Lower lobe of right lung (tissue), 2 donors: ENCODE measurements at regions not wholly inside any gene's neighbourhood (a gene's known extent, or its start where the extent isn't known, plus 50 kb on each side); places are given as distances from the start of the nearest gene placed in this dataset.
A peak's percentile ranks its signal among the peaks of the same experiment; 100 is the strongest.

ENCODE experiments used
- ATAC-seq, 2 donors: fragments of 200-7000 bp; cut with Tn5 transposase; one replicate each; pipeline ENCODE4 v1.9.1; 2020 to 2022; ENCODE audit warnings: mild to moderate bottlenecking in 2 of 2, moderate library complexity in 2 of 2
- DNase-seq: peaks from one replicate; pipeline ENCODE4 v3.0.0-alpha.2; 2020
- H3K27ac ChIP-seq: fragments of 200-600 bp; one replicate; pipeline ENCODE4 v1.8.0; 2022
- H3K27me3 ChIP-seq: fragments of 200-600 bp; one replicate; pipeline ENCODE4 v1.8.0; 2022; ENCODE audit warnings: low read depth
- H3K36me3 ChIP-seq: fragments of 200-600 bp; one replicate; pipeline ENCODE4 v1.8.0; 2022; ENCODE audit warnings: mild to moderate bottlenecking
- H3K4me1 ChIP-seq: fragments of 200-600 bp; one replicate; pipeline ENCODE4 v1.8.0; 2022
- H3K4me3 ChIP-seq: fragments of 200-600 bp; one replicate; pipeline ENCODE4 v1.8.0; 2022; ENCODE audit warnings: mild to moderate bottlenecking
- H3K9me3 ChIP-seq: fragments of 200-600 bp; one replicate; pipeline ENCODE4 v1.8.0; 2022
- intact Hi-C: fragments of 100-400 bp; cut with DNase I; formaldehyde crosslinking; loops from one replicate; pipeline ENCODE4 v1.11.0; 2022
- TF ChIP-seq, protein P1 (sequence below): fragments of 200-600 bp; IDR thresholded peaks from one replicate; pipeline ENCODE4 v1.8.0; 2022; ENCODE audit warnings: antibody characterized with exemption, mild to moderate bottlenecking
- donor health status: DM: no; HTN: yes; CAD: no; lungs with severe emphysema.

DNA sequence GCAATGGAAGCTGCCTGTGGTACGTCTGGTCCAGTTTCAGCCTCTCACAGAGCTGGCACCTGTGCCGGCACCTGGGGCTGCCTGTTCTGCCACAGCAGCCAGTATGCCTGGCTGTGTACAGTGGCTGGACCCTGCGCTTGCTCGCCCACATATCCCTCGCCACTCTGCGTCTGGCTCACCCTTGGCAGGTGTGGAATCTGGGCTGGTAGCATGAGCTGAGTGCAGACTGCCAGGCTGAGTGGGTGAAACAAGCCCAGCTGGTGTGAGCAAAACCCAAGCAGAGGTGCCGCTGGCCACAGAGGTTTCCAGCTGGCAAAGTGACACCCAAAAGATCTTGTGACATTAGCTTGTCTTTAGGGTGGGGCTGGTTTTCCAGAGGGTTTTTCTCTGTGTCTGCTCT lies 80.7 kb downstream of the ING1 start:
- ATAC-seq (no peak), DNase-seq (no peak)
- H3K4me3 ChIP-seq, result no peak overlapping the region
- peaks cover 32% of the 10 kb centered on the region for H3K9me3 ChIP-seq
- TF ChIP-seq, protein P1, sequence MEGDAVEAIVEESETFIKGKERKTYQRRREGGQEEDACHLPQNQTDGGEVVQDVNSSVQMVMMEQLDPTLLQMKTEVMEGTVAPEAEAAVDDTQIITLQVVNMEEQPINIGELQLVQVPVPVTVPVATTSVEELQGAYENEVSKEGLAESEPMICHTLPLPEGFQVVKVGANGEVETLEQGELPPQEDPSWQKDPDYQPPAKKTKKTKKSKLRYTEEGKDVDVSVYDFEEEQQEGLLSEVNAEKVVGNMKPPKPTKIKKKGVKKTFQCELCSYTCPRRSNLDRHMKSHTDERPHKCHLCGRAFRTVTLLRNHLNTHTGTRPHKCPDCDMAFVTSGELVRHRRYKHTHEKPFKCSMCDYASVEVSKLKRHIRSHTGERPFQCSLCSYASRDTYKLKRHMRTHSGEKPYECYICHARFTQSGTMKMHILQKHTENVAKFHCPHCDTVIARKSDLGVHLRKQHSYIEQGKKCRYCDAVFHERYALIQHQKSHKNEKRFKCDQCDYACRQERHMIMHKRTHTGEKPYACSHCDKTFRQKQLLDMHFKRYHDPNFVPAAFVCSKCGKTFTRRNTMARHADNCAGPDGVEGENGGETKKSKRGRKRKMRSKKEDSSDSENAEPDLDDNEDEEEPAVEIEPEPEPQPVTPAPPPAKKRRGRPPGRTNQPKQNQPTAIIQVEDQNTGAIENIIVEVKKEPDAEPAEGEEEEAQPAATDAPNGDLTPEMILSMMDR, result no peak
- intact Hi-C loops, result no loop called here
- H3K4me1 ChIP-seq, result no peaks in the 10 kb centered on the region
- no peaks in the 10 kb centered on the region for H3K36me3 ChIP-seq
- peaks cover 7% of the 10 kb centered on the region for H3K27me3 ChIP-seq
- H3K27ac ChIP-seq, result no peak overlapping the region

DNA sequence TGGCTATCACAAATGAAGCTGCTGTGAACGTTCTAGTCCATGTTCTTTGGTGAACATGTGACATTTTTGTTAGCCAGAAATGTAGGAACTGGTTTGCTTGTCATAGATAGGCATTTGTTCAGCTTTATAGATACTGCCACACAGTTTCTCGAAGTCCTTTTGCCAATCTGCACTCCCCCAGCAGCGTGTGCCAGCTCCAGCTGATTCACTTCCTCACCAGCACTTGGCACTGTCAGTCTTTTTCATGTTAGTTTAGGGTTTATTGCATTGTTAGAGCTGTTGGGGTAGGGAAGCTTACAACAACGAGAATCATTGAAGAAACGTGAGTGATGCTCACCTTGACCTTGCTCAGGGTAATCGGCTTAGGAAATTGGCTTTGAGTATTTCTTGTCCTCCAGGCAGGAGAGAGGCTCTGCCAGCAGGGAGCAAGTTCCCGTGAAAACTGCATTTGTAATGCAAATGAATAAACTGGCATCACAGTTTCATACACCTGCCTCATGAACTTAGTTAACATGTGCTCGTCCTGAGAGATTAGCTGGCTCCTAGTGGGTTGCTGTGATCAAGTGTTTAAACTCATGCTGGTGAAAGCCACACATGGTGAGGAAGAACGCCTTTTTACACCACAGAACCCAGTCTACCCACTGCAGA lies 83.9 kb downstream of the ING1 start:
- peaks cover 4% of the 10 kb centered on the region for H3K4me1 ChIP-seq
- intact Hi-C loops, result no loop called here
- peaks cover 8% of the 10 kb centered on the region for H3K9me3 ChIP-seq
- H3K27me3 ChIP-seq, result peaks cover 7% of the 10 kb centered on the region
- no peak overlapping the region for H3K27ac ChIP-seq
- H3K36me3 ChIP-seq, result no peaks in the 10 kb centered on the region
- TF ChIP-seq, protein P1, result no peak
- H3K4me3 ChIP-seq, result no peak overlapping the region
- DNase-seq, result no peak
- ATAC-seq, result no peak

DNA sequence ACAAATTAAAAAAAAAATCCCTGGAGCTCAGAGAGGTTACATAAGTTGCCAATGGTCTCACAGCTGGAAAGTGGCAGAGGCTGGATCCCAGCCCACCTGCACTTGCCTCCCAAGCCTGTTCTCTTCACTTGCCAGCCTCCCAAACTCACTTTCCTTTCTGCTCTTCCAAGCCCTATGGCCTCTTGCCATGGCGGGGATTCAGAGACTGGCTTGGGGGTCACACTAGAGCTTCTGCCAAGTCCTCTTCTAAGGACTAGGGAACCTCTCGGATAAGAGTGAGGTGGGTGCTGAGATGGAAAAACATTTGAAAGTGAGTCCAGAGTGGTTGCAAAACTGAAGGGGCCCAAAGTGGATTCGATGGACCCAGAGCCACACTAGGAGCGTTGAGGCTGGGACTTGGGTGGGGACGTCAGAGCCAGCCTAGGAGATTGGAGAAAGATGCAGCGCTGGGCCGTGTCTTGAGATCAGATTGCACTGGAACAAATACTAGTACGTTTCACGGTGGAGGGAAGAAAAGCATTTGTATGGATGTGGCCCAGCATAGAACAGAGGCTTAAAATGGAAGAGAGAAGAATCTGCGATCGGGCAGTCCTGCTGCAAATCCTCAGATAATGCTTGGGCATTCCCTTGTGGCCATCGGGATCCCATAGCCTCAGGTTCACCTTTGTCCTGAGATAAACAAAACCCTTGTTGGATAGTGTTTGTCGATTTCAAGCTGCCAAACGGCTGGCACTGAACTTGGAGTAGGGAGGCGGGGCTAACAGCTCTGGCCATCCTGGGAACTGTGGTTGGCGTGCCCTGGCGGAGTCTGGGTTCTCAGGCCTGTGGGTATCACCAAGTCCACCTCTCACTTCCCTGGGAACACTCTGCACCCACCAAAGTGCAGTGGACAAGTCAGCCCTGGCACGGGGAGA lies 84.8 kb downstream of the ING1 start:
- peaks cover 1% of the 10 kb centered on the region for H3K9me3 ChIP-seq
- H3K27ac ChIP-seq, result no peak overlapping the region
- H3K27me3 ChIP-seq, result peaks cover 7% of the 10 kb centered on the region
- H3K4me3 ChIP-seq, result no peak overlapping the region
- DNase-seq (no peak), ATAC-seq (no peak)
- H3K4me1 ChIP-seq, result peaks cover 4% of the 10 kb centered on the region
- TF ChIP-seq, protein P1, result no peak
- intact Hi-C loops, result no loop called here
- H3K36me3 ChIP-seq, result no peaks in the 10 kb centered on the region

DNA sequence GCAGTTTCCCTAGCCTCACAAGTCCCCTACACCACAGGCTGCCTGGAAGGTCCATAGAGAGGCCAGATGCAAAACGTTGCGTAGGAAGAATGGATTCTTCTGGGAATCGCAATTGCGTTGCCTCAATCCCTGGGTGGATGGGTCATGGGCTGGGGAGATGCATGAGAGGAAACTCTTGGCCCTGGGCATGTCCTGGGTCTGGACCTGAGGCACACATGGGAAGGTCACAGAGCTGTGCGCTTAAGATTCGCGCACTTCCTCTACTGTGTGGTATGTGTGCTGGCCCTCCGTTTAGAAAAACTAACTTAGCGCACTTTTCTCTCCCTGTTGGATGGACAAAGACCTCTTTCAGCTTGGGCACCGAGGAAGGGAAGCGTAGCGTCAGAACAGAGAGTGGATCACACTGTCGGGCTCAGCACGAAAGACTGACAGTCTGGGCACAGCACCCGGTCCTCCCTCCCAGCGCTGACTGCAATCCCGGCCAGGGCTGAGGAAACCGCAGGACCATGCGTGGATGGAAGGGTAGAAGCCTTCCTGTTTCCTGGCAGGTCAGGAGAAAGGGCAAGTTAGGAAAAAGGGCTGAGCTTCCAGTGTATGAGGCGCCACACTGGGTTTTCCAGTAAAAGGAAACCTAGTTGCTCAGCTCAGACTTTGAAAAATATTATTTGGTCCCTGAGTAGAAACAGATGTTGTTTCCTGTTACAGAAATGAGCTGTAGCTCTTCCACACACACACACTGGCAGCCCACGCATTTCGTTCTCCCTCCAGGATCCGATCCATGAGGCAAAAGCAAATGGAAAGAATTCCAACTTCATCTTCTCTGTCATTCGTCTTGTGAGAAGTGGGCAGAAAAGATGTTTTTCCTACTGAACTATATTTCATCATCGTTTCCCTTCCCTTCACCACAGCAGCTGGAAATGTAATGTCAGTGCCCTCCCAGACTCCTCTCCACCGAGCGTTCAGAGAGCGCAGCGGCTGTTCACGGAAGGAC lies 86.0 kb downstream of the ING1 start:
- peak overlapping the region; percentile 22 for H3K4me3 ChIP-seq
- no peaks in the 10 kb centered on the region for H3K9me3 ChIP-seq
- intact Hi-C loops, result no loop called here
- DNase-seq (no peak), ATAC-seq (peak; percentile 68 to 71)
- H3K36me3 ChIP-seq, result no peaks in the 10 kb centered on the region
- H3K27ac ChIP-seq, result peak overlapping the region; percentile 68
- peaks cover 7% of the 10 kb centered on the region for H3K27me3 ChIP-seq
- H3K4me1 ChIP-seq, result peaks cover 4% of the 10 kb centered on the region
- TF ChIP-seq, protein P1, result no peak

DNA sequence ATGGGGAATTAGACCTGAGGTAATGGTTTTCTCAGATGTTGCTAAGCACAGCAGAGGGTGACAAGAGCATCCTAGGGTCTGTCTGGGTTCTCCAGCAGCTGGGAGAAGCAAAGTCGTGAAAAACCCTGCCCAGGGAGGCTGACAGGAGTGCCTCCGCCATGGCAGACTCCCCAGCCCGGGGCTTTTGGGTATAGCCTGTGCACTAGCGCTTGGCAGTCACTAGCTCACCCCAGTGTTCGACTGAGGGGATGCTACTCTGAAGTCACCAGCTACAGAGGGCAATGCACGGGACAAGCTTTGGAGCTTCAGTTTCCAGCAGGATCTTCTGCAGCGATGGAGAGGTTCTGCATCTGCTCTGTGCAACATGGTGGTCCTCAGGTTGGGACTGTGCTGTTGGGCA lies 87.5 kb downstream of the ING1 start:
- H3K4me1 ChIP-seq, result peaks cover 4% of the 10 kb centered on the region
- intact Hi-C loops, result no loop called here
- TF ChIP-seq, protein P1, result no peak

More for the DNA sequence above, 87.5 kb downstream of the ING1 start:
- no peak for DNase-seq
- Histone ChIP-seq H3K9me3 (no peaks in the 10 kb centered on the region), H3K27ac (no peak overlapping the region), H3K27me3 (peaks cover 7% of the 10 kb centered on the region), H3K4me3 (no peak overlapping the region), H3K36me3 (no peaks in the 10 kb centered on the region)
- ATAC-seq, result peak in 1 of 2 donors; percentile 13
